Loucy (cell line): ENCODE measurements at regions not wholly inside any gene's neighbourhood (a gene's known extent, or its start where the extent isn't known, plus 50 kb on each side); places are given as distances from the start of the nearest gene placed in this dataset.

Experiments used
- EZH2phosphoT487 ChIP-seq: fragments of 200-600 bp; IDR thresholded peaks from 2 replicates; pipeline ENCODE4 v1.6.1; 2018; ENCODE audit warnings: antibody characterized with exemption, mild to moderate bottlenecking, moderate library complexity, borderline replicate concordance
- TF ChIP-seq, protein P1 (sequence below): fragments of 200-600 bp; sonication (generic); conservative IDR thresholded peaks from 2 replicates; pipeline ENCODE4 v1.5.1; 2014; ENCODE audit warnings: mild to moderate bottlenecking, antibody characterized with exemption, low read length

DNA sequence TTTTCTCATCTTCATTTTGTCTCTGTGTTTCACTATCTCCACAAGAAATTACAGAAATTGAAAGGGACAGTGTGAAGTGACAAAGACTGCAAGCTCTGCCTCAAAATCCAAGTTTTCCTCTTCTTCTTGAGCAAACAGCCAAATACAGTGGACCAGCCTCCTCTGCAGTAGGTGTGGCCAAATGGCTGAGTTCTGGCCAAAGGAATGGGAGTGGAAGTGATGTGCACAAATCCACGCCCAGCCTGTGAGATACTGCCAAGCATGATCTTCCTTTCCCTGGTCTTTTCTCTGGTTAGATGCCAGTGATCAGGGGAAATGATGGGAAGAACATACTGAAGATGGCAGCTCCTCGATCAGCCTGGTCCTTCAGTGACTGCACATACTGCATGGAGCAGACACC is 111.0 kb upstream of the CPNE4 start:
- TF ChIP-seq, protein P1, sequence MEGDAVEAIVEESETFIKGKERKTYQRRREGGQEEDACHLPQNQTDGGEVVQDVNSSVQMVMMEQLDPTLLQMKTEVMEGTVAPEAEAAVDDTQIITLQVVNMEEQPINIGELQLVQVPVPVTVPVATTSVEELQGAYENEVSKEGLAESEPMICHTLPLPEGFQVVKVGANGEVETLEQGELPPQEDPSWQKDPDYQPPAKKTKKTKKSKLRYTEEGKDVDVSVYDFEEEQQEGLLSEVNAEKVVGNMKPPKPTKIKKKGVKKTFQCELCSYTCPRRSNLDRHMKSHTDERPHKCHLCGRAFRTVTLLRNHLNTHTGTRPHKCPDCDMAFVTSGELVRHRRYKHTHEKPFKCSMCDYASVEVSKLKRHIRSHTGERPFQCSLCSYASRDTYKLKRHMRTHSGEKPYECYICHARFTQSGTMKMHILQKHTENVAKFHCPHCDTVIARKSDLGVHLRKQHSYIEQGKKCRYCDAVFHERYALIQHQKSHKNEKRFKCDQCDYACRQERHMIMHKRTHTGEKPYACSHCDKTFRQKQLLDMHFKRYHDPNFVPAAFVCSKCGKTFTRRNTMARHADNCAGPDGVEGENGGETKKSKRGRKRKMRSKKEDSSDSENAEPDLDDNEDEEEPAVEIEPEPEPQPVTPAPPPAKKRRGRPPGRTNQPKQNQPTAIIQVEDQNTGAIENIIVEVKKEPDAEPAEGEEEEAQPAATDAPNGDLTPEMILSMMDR = no peak
- no peak for TF ChIP-seq EZH2phosphoT487
